ENCODE measurements at regions not wholly inside any gene's neighbourhood (a gene's known extent, or its start where the extent isn't known, plus 50 kb on each side); places are given as distances from the start of the nearest gene placed in this dataset.

DNA sequence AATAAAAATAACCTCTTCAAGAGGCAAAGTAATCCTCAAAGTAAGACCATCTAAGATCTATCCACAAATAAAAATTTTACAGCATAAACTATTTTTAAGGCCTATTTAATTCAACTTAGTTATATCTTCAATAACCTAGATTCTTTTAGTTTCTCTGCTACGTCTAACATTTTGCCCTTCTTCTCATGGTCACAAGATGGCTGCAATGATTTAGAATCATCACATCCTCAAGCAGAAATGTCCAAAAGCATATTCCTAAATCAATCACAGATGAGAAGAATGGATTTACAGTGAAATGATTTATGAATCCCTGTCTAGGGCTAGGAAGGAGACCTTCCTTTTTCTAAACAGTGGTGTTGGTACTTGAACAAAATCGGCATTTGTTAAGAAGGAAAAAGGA, 304.7 kb downstream of the ARHGAP12 start:
- H3K4me3 ChIP-seq (ENCODE audit: low read length), result no peak overlapping the region
- WGBS (ENCODE audit: insufficient coverage), result 98% methylated on average over 2 of the region's 2 CpGs
- Mint-ChIP-seq H3K4me3 (no peak overlapping the region), H3K27me3 (ENCODE audit: low read depth in 2 of 2) (peaks cover 0 to 17% of the 10 kb centered on the region in 2 donors), H3K36me3 (peaks cover 10% of the 10 kb centered on the region), H3K9me3 (peaks cover 4 to 9% of the 10 kb centered on the region in 2 donors), H3K4me1 (no peaks in the 10 kb centered on the region), H3K27ac (no peak overlapping the region)
- no peak for ATAC-seq
- no peaks in the 10 kb centered on the region for H3K9me3 ChIP-seq (ENCODE audit: control insufficient read depth, insufficient read depth, low read length)
- H3K27ac ChIP-seq (ENCODE audit: low read length), result no peak overlapping the region
- no peak for TF ChIP-seq CTCF (IDR thresholded peaks at IDR 0.05)
- intact Hi-C loops (cut with micrococcal nuclease), result no loop called here
- no peaks in the 10 kb centered on the region for H3K4me1 ChIP-seq (ENCODE audit: control insufficient read depth, insufficient read depth, low read length)
- no peak for DNase-seq
- H3K36me3 ChIP-seq (ENCODE audit: control insufficient read depth, insufficient read depth, low read length), result no peaks in the 10 kb centered on the region
- H3K27me3 ChIP-seq (ENCODE audit: control insufficient read depth, insufficient read depth, low read length), result no peaks in the 10 kb centered on the region

DNA sequence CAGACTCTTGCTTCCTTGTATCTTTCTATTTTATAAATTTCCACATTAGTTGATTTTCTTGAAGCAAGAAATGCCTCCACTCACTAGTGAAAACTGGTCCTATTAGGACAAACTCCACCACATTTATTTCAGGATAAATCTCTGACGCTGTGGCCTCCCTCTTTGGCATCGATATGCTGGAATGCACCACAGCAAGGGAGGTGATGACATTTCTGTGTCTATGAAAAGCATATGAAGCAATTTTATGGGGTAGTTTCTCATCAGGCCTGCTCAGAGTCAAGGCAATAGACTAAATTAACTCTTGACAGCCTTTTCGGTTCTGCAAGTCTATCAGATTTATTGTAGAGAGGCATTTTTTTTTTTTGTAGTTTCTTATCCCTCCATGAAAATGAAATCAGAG, 304.4 kb downstream of the ZEB1 start:
- no peak for ATAC-seq
- H3K4me3 ChIP-seq (ENCODE audit: low read length), result no peak overlapping the region
- no peak overlapping the region for H3K27ac ChIP-seq (ENCODE audit: low read length)
- 95% methylated on average over 3 of the region's 3 CpGs for WGBS (ENCODE audit: insufficient coverage)
- peaks cover 10% of the 10 kb centered on the region for H3K36me3 Mint-ChIP-seq
- H3K36me3 ChIP-seq (ENCODE audit: control insufficient read depth, insufficient read depth, low read length), result no peaks in the 10 kb centered on the region
- no peaks in the 10 kb centered on the region for H3K4me1 ChIP-seq (ENCODE audit: control insufficient read depth, insufficient read depth, low read length)
- intact Hi-C loops (cut with micrococcal nuclease), result no loop called here
- H3K9me3 ChIP-seq (ENCODE audit: control insufficient read depth, insufficient read depth, low read length), result no peaks in the 10 kb centered on the region
- H3K27me3 Mint-ChIP-seq (ENCODE audit: low read depth in 2 of 2), result peaks cover 0 to 13% of the 10 kb centered on the region in 2 donors
- H3K9me3 Mint-ChIP-seq, result peaks cover 4 to 9% of the 10 kb centered on the region in 2 donors
- no peak for DNase-seq
- H3K27me3 ChIP-seq (ENCODE audit: control insufficient read depth, insufficient read depth, low read length), result no peaks in the 10 kb centered on the region
- no peak overlapping the region for H3K27ac Mint-ChIP-seq
- TF ChIP-seq CTCF (IDR thresholded peaks at IDR 0.05), result no peak
- no peaks in the 10 kb centered on the region for H3K4me1 Mint-ChIP-seq
- H3K4me3 Mint-ChIP-seq, result no peak overlapping the region

GRCh38 chr10:31622978-31623377, 304.0 kb downstream of the ZEB1 start:
- Histone ChIP-seq H3K27ac (ENCODE audit: low read length) (no peak overlapping the region), H3K27me3 (ENCODE audit: control insufficient read depth, insufficient read depth, low read length) (no peaks in the 10 kb centered on the region), H3K36me3 (ENCODE audit: control insufficient read depth, insufficient read depth, low read length) (no peaks in the 10 kb centered on the region), H3K4me1 (ENCODE audit: control insufficient read depth, insufficient read depth, low read length) (no peaks in the 10 kb centered on the region), H3K9me3 (ENCODE audit: control insufficient read depth, insufficient read depth, low read length) (no peaks in the 10 kb centered on the region), H3K4me3 (ENCODE audit: low read length) (no peak overlapping the region)
- WGBS (ENCODE audit: insufficient coverage), result 70% methylated on average over 5 of the region's 6 CpGs
- no peak overlapping the region for H3K4me3 Mint-ChIP-seq
- TF ChIP-seq CTCF (IDR thresholded peaks at IDR 0.05), result no peak
- H3K4me1 Mint-ChIP-seq, result no peaks in the 10 kb centered on the region
- peaks cover 10% of the 10 kb centered on the region for H3K36me3 Mint-ChIP-seq
- H3K9me3 Mint-ChIP-seq, result peaks cover 4 to 9% of the 10 kb centered on the region in 2 donors
- intact Hi-C loops (cut with micrococcal nuclease), result no loop called here
- no peak overlapping the region for H3K27ac Mint-ChIP-seq
- DNase-seq (no peak), ATAC-seq (no peak)
- H3K27me3 Mint-ChIP-seq (ENCODE audit: low read depth in 2 of 2), result peaks cover 0 to 9% of the 10 kb centered on the region in 2 donors

- Histone ChIP-seq H3K27ac (ENCODE audit: low read length) (no peak overlapping the region), H3K4me3 (ENCODE audit: low read length) (no peak overlapping the region), H3K27me3 (ENCODE audit: control insufficient read depth, insufficient read depth, low read length) (no peaks in the 10 kb centered on the region), H3K36me3 (ENCODE audit: control insufficient read depth, insufficient read depth, low read length) (no peaks in the 10 kb centered on the region), H3K9me3 (ENCODE audit: control insufficient read depth, insufficient read depth, low read length) (no peaks in the 10 kb centered on the region), H3K4me1 (ENCODE audit: control insufficient read depth, insufficient read depth, low read length) (no peaks in the 10 kb centered on the region)
- H3K27ac Mint-ChIP-seq, result no peak overlapping the region
- ATAC-seq (no peak), DNase-seq (no peak)
- H3K4me1 Mint-ChIP-seq, result no peaks in the 10 kb centered on the region
- H3K4me3 Mint-ChIP-seq, result no peak overlapping the region
- TF ChIP-seq CTCF (IDR thresholded peaks at IDR 0.05), result no peak
- peaks cover 8% of the 10 kb centered on the region for H3K36me3 Mint-ChIP-seq
- H3K27me3 Mint-ChIP-seq (ENCODE audit: low read depth in 2 of 2), result peaks cover 0 to 8% of the 10 kb centered on the region in 2 donors
- 96% methylated on average over 1 of the region's 1 CpG for WGBS (ENCODE audit: insufficient coverage)
- intact Hi-C loops (cut with micrococcal nuclease), result no loop called here
- H3K9me3 Mint-ChIP-seq, result peaks cover 4 to 9% of the 10 kb centered on the region in 2 donors
These were observed 302.7 kb downstream of the ZEB1 start for GRCh38 chr10:31621733-31622132.
